NCI-H2196 treated with DMSO at 0.1 percent for 48 hours (cell line): ENCODE measurements at regions not wholly inside any gene's neighbourhood (a gene's known extent, or its start where the extent isn't known, plus 50 kb on each side); places are given as distances from the start of the nearest gene placed in this dataset.
"Not testable (repeated sequence)": the region's sequence is repeated elsewhere in the genome, so short reads cannot be mapped to it uniquely, and the experiment has no call there.

Source experiments
- DNase-seq: peaks from one replicate; lab custom pipeline; 2025; ENCODE audit not compliant: unreplicated experiment; lab: John Stamatoyannopoulos, UW

DNA sequence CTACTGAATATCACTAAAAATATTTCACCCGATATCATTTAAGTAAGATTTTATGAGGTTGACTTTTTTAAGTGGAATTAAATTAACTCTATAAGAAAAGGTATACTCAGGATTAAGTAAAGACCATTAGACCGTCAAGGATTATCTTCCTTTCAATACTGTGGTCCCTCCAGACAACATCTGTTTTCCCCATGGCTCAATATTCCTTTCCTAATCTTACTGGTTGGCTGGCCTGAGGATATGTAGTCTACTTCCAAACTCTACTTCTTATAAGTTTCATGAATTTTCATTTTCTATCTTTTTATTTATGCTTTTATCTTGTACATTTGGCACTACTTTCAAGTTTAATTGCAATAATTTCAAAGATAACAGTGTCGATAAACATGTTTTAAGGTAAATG lies 725.4 kb downstream of the PCDH7 start:
- no peak for DNase-seq

DNA sequence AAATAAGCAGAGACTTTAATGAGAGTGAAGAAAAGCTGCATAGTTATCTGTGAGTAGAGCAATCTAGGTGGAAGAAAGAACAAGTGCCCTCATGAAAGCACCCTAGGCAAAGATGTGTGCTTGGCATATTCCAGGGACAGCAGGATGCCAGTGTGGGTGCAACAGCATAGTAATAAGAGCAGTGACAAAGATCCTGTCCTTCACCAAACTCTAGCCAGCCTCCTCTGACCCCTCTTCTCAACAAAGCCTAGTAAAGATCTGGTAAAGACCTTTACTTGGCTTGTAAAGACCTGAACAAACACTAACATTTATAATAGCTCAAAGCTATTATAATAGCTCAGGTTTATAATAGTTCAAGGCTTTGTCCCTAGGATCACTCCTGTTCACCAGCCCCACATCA lies 735.4 kb downstream of the PCDH7 start:
- DNase-seq: no peak

GRCh38 chr4:31458813-31459212 lies 738.6 kb downstream of the PCDH7 start:
- no peak for DNase-seq

GRCh38 chr4:31461421-31461820 lies 741.3 kb downstream of the PCDH7 start:
- no peak for DNase-seq

DNA sequence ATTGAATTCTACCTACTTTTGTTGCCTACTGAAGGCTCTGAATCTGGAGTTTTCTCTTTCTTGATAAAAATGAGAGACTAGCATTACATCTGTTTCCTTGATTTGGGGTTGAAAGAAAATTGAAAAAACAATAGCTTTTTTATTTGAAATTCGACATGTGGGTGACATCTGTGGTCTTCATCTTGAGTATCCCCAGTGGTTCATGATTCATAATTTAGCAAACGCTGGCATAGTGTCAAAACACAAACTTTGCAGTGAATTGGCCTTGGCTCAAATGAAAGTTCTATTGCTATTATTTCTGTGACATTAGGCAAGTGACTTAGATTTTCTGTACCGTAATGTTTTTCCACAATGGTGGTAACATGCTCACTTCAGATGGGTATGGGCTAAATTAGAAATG lies 747.6 kb downstream of the PCDH7 start:
- no peak for DNase-seq

DNA sequence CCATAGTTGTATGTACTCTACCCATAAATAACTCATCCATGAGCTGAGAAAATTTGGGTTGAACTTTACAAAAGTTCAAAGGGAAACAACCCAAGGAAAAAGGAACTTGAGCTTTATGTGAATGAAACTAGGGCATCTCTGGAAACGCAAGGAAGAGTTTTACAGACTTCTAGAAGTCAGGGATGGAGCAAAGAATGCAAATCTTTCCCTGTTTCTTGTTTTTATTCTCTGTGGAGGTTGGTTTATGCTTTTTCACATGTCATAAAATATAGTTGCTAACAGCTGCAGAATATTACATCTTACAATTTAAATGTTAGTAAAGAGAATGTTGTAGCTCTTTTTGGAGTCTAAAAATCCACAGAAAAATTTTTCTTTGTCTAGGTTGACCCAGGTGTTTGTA lies 754.1 kb downstream of the PCDH7 start:
- no peak for DNase-seq

DNA sequence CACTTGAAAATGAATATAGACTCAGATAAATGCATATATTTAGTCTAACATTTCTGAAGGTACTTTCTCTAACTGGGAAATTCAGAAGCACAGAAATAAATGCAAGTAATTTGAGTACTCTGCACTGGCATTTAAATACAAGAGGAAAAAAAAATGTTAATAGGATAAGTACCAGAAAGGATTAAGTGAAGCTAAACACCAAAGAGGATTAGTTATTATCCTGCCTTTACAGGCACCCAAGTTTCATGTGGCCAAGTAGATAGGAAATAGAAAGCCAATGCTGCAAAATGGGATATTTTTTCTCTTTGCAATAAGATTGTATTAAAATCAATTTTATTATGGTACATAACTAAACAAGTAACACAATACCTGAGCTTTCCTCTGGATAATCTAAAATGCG lies 762.5 kb downstream of the PCDH7 start:
- DNase-seq: no peak

DNA sequence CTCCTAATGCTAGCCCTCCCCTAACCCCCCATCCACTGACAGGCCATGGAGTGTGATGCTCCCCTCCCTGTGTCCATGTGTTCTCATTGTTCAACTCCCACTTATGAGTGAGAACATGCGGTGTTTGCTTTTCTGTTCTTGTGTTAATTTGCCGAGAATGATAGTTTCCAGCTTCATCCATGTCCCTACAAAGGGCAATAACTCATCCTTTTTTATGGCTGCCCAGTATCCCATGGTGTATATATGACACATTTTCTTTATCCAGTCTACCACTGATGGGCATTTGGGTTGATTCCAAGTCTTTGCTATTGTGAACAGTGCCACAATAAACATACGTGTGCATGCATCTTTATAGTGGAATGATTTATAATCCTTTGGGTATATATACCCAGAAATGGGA lies 779.0 kb downstream of the PCDH7 start:
- not testable (repeated sequence) for DNase-seq

DNA sequence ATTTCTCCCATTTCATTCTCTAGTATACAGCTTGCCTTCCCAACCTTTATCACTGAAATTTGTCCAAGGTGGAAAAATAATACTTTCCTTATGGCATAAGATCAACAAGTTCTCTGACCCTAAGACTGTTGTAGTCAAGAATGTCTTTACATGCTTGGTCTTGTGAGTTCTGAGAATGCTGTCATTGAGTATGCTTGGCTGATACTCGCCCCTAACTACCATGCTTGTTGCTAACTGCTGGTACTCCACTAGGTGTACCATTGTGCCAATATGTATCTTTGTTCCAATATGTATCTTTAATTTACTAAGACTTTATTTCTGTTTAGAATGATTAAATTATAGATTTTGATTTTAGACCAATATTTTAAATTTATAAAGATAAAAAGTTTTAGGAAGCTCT lies 796.4 kb downstream of the PCDH7 start:
- DNase-seq: no peak

- no peak for DNase-seq
These were observed 798.7 kb downstream of the PCDH7 start for GRCh38 chr4:31518796-31519250.

DNA sequence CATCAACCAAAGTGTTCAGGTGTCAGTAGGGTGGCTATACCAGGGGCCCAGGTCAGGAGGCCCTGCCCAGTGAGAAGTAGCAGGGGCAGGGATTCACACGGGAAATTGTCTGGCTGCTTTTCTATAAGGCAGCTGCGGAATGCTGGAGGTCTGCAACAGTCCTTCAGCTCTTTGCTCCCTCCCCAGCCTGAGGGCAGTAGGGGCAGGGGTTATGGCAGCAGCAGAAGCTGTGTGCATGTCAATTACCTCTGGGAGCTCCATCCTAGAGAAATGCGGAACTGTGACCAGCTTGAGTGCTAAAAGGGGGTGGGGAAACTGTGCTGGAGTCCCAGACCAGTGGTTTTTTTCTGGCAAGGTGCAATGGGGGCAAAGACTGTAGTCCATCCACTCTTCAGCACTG lies 810.4 kb downstream of the PCDH7 start:
- DNase-seq: no peak

DNA sequence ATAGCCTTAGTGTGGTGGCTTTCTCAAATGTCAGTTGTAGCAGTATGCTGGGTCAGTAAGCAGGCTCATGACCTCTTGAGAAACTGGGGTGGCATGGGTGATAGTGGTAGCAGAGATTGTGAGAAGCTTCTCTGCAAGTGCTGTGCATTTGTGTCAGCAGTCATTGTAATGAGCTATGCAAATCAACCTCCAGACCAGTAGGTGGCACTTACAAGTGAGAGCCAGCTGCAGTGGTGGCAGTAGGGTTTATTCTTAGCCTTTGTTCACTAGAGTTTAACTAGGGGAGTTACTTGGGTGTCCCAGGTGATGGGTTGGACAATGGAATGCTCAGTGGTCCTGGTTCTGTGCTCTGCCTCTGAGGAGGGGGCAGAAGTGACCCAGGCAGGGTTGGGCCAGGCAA lies 818.7 kb downstream of the PCDH7 start:
- no peak for DNase-seq

DNA sequence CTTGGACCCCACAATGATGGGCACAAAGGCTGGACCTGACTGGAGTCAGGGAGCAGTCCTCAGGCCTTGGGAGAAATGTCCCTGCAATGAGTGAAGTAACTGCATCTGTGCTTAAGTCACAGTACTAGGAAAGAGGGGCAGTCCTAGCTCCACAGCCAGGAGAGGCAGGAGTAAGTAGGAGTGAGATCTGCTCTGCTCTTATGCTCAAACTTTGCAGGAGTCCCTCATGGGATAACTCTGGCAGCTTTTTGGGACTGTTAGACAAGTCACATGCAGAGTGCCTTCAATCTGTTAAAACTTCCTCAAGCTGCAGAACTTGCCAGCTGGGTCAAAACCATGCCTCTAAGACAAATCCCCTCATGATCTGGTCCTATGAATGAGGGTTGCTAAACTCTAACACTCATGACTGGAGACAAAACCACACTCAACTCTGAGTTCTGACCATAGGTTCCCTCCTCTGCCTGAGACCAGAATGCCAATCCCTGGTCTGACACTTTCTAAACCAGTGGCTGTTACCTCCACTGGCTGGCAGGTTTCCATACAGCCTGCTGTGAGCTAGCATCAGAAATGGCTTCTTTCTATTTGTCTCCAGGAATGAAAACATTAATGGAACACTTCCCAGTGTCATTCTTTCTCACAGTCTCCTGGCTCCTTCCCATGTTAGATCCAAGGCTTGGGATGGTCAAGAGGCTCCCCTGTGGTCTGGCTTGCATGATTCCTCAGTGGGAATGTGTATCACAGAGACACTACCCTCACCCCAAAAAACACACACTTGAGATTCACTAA lies 819.3 kb downstream of the PCDH7 start:
- no peak for DNase-seq

DNA sequence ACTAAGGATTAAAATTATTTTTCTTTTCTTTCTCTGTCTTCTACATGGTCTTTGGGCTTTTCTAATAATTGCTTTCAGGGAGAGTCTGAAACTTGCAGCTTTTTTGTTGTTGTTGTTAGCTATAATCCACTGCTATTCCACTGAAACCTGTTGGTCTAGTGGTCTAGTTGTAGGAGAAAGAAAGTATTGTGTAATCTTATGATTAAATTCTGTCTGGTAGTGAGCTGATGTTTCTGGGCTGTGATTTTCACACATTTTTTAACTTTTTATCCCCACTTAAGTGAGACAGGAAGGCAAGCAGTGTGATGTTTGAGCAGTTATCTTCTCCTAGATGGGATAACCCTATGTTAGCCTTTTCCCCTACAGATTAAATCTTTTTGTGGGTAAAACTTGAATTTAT lies 825.2 kb downstream of the PCDH7 start:
- no peak for DNase-seq

- DNase-seq: no peak
These were observed 825.6 kb downstream of the PCDH7 start for GRCh38 chr4:31545755-31546154.

- DNase-seq: no peak
These were observed 827.9 kb downstream of the PCDH7 start for GRCh38 chr4:31548021-31548420.

DNA sequence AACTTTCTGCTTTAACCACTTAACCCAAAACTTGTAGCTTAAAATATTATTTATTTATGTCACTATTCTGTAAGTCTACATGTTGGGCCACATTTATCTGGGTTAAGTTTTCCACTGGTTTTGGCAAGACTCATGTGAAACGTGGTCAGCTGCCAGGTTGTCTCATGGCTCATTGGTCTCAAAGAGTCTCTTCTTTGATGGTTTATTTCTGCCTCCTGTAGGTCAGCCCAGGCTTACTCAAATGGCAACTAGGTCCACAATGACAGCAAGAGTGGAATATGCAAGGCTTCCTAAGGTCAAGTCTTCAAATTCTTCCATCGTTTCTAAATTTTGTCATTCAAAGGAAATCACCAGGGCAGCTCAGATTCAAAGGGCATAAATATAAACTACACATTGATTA lies 828.7 kb downstream of the PCDH7 start:
- DNase-seq: no peak

GRCh38 chr4:31549256-31549655 lies 829.1 kb downstream of the PCDH7 start:
- no peak for DNase-seq

DNA sequence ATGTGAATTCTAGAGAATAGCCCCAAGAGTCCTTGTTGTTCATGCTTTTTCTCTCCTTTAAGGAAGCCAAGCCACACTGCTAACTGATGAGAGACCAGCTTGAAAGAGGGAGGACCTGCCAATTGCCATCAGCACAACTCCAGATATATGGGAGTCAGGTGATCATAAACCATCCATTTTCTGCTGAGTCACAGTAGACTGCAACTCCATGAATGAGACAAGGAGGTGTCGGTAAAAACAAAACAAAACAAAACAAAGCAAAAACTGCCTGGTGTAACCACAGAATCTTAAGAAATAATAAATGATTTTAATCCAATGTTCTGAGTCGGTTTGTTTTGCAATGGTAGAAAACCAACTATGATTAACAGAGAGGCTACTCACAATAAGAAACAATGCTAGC lies 837.3 kb downstream of the PCDH7 start:
- DNase-seq: no peak

GRCh38 chr4:31573554-31573953 lies 853.4 kb downstream of the PCDH7 start:
- DNase-seq: no peak

- DNase-seq: no peak
These were observed 855.3 kb downstream of the PCDH7 start for GRCh38 chr4:31575504-31575903.

- no peak for DNase-seq
These were observed 860.7 kb downstream of the PCDH7 start for GRCh38 chr4:31580843-31581242.

GRCh38 chr4:31585503-31585902 lies 865.3 kb downstream of the PCDH7 start:
- no peak for DNase-seq
